ENCODE measurements at regions not wholly inside any gene's neighbourhood (a gene's known extent, or its start where the extent isn't known, plus 50 kb on each side); places are given as distances from the start of the nearest gene placed in this dataset.
"Not testable (repeated sequence)": the region's sequence is repeated elsewhere in the genome, so short reads cannot be mapped to it uniquely, and the experiment has no call there.

- no peaks in the 10 kb centered on the region for H3K36me3 ChIP-seq (ENCODE audit: control insufficient read depth in 1 of 2, insufficient read depth in 2 of 2, low read length in 2 of 2)
- no peak overlapping the region for H3K27ac ChIP-seq (ENCODE audit: low read length)
- peaks cover 0 to 13% of the 10 kb centered on the region in 2 donors for H3K4me1 ChIP-seq (ENCODE audit: control insufficient read depth in 1 of 2, insufficient read depth in 2 of 2, low read length in 2 of 2)
- no peaks in the 10 kb centered on the region for H3K27me3 ChIP-seq (ENCODE audit: low read depth, low read length)
- no peak overlapping the region for H3K4me3 ChIP-seq (ENCODE audit: low read depth in 1 of 2, low read length in 2 of 2)
- no peaks in the 10 kb centered on the region for H3K9me3 ChIP-seq (ENCODE audit: control insufficient read depth in 1 of 2, low read length in 2 of 2)
These were observed 493.8 kb downstream of the TTLL7 start for GRCh38 chr1:83505148-83505547.

DNA sequence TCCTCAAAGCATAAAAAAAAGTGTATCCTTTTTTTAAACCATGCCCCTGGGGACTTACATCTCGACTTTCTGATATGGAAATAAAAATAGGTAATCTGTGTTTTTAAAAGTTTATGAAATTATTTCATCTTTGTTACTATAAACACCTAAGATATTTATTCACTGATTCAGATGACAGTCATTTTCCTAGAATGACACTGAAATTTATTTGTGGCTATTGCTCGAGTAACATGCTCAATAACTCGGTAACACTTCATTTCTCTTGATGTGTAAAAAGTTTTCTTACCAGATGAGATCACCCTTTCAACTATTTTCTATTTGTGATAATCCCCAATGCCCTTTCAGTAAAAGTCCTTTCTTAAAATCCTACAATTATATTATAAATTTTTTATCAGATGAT, 495.8 kb downstream of the TTLL7 start:
- H3K27me3 ChIP-seq (ENCODE audit: low read depth, low read length): no peaks in the 10 kb centered on the region
- no peak overlapping the region for H3K27ac ChIP-seq (ENCODE audit: low read length)
- no peaks in the 10 kb centered on the region for H3K9me3 ChIP-seq (ENCODE audit: control insufficient read depth in 1 of 2, low read length in 2 of 2)
- no peak overlapping the region for H3K4me3 ChIP-seq (ENCODE audit: low read depth in 1 of 2, low read length in 2 of 2)
- no peaks in the 10 kb centered on the region for H3K36me3 ChIP-seq (ENCODE audit: control insufficient read depth in 1 of 2, insufficient read depth in 2 of 2, low read length in 2 of 2)
- no peaks in the 10 kb centered on the region for H3K4me1 ChIP-seq (ENCODE audit: control insufficient read depth in 1 of 2, insufficient read depth in 2 of 2, low read length in 2 of 2)

DNA sequence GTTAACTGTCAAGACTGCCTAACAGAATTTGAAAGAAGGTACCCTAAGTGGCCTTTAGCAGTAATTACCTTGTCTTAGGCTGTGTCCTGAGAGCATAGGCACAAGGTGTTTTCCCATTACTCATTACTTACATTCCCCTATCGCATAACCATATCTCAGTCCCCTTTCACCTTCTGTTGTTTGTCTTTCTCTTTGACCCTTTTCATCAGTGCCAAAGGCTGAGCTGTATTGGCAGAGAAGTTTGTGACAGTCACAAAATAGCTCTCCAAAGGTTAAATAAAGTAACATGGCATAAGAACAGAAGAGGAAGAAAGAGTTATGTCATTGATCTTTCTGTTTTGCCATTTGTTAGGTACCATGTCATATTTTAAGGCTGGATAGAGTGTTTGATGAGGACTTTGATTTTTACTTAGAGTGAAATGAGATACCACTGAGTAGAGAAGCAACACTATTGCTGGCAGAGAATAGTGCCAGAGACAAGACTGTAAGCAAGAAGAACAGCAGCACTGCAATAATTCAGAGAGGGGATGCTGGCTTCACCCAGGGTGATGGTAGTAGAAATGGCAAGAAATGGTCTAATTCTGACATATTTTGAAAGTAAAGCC, 497.8 kb downstream of the TTLL7 start:
- Histone ChIP-seq H3K4me3 (ENCODE audit: low read depth in 1 of 2, low read length in 2 of 2) (no peak overlapping the region), H3K36me3 (ENCODE audit: control insufficient read depth in 1 of 2, insufficient read depth in 2 of 2, low read length in 2 of 2) (no peaks in the 10 kb centered on the region), H3K27me3 (ENCODE audit: low read depth, low read length) (no peaks in the 10 kb centered on the region), H3K4me1 (ENCODE audit: control insufficient read depth in 1 of 2, insufficient read depth in 2 of 2, low read length in 2 of 2) (no peaks in the 10 kb centered on the region), H3K27ac (ENCODE audit: low read length) (no peak overlapping the region), H3K9me3 (ENCODE audit: control insufficient read depth in 1 of 2, low read length in 2 of 2) (no peaks in the 10 kb centered on the region)

GRCh38 chr1:83500531-83500930, 498.4 kb downstream of the TTLL7 start:
- Histone ChIP-seq H3K4me3 (ENCODE audit: low read depth in 1 of 2, low read length in 2 of 2) (no peak overlapping the region), H3K9me3 (ENCODE audit: control insufficient read depth in 1 of 2, low read length in 2 of 2) (no peaks in the 10 kb centered on the region), H3K36me3 (ENCODE audit: control insufficient read depth in 1 of 2, insufficient read depth in 2 of 2, low read length in 2 of 2) (no peaks in the 10 kb centered on the region), H3K27me3 (ENCODE audit: low read depth, low read length) (no peaks in the 10 kb centered on the region), H3K4me1 (ENCODE audit: control insufficient read depth in 1 of 2, insufficient read depth in 2 of 2, low read length in 2 of 2) (no peaks in the 10 kb centered on the region), H3K27ac (ENCODE audit: low read length) (no peak overlapping the region)

DNA sequence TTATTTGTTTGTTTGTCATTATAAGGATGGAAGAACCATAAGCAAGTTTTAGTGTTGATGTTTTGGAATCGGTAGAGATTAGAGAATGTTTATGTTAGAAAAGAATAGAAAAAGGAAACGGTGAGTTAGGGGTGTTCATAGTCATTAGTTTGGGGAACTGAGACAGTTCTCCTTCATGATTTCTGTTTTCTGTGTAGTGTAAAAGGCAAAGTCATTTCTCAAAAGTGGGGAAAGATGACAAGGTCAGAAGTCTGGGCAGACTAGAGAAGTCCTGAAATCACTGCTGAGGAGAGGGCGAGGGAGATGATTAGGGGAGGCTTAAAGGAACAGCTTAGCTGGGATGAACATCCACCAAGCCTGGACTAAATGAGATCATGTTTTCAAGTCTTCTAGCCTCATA, 498.9 kb downstream of the TTLL7 start:
- Histone ChIP-seq H3K4me3 (ENCODE audit: low read depth in 1 of 2, low read length in 2 of 2) (no peak overlapping the region), H3K27me3 (ENCODE audit: low read depth, low read length) (no peaks in the 10 kb centered on the region), H3K36me3 (ENCODE audit: control insufficient read depth in 1 of 2, insufficient read depth in 2 of 2, low read length in 2 of 2) (no peaks in the 10 kb centered on the region), H3K4me1 (ENCODE audit: control insufficient read depth in 1 of 2, insufficient read depth in 2 of 2, low read length in 2 of 2) (no peaks in the 10 kb centered on the region), H3K9me3 (ENCODE audit: control insufficient read depth in 1 of 2, low read length in 2 of 2) (no peaks in the 10 kb centered on the region), H3K27ac (ENCODE audit: low read length) (no peak overlapping the region)

- Histone ChIP-seq H3K4me1 (ENCODE audit: control insufficient read depth in 1 of 2, insufficient read depth in 2 of 2, low read length in 2 of 2) (no peaks in the 10 kb centered on the region), H3K27me3 (ENCODE audit: low read depth, low read length) (no peaks in the 10 kb centered on the region), H3K27ac (ENCODE audit: low read length) (no peak overlapping the region), H3K4me3 (ENCODE audit: low read depth in 1 of 2, low read length in 2 of 2) (no peak overlapping the region), H3K36me3 (ENCODE audit: control insufficient read depth in 1 of 2, insufficient read depth in 2 of 2, low read length in 2 of 2) (no peaks in the 10 kb centered on the region), H3K9me3 (ENCODE audit: control insufficient read depth in 1 of 2, low read length in 2 of 2) (no peaks in the 10 kb centered on the region)
These were observed 501.4 kb downstream of the TTLL7 start for GRCh38 chr1:83497563-83497962.

GRCh38 chr1:83495560-83495959, 503.4 kb downstream of the TTLL7 start:
- no peaks in the 10 kb centered on the region for H3K36me3 ChIP-seq (ENCODE audit: control insufficient read depth in 1 of 2, insufficient read depth in 2 of 2, low read length in 2 of 2)
- no peak overlapping the region for H3K27ac ChIP-seq (ENCODE audit: low read length)
- H3K9me3 ChIP-seq (ENCODE audit: control insufficient read depth in 1 of 2, low read length in 2 of 2): no peaks in the 10 kb centered on the region
- H3K4me1 ChIP-seq (ENCODE audit: control insufficient read depth in 1 of 2, insufficient read depth in 2 of 2, low read length in 2 of 2): no peaks in the 10 kb centered on the region
- H3K27me3 ChIP-seq (ENCODE audit: low read depth, low read length): no peaks in the 10 kb centered on the region
- no peak overlapping the region for H3K4me3 ChIP-seq (ENCODE audit: low read depth in 1 of 2, low read length in 2 of 2)

GRCh38 chr1:83493633-83494032, 505.3 kb downstream of the TTLL7 start:
- Histone ChIP-seq H3K4me1 (ENCODE audit: control insufficient read depth in 1 of 2, insufficient read depth in 2 of 2, low read length in 2 of 2) (no peaks in the 10 kb centered on the region), H3K27ac (ENCODE audit: low read length) (no peak overlapping the region), H3K9me3 (ENCODE audit: control insufficient read depth in 1 of 2, low read length in 2 of 2) (no peaks in the 10 kb centered on the region), H3K27me3 (ENCODE audit: low read depth, low read length) (no peaks in the 10 kb centered on the region), H3K4me3 (ENCODE audit: low read depth in 1 of 2, low read length in 2 of 2) (no peak overlapping the region), H3K36me3 (ENCODE audit: control insufficient read depth in 1 of 2, insufficient read depth in 2 of 2, low read length in 2 of 2) (no peaks in the 10 kb centered on the region)

- no peaks in the 10 kb centered on the region for H3K36me3 ChIP-seq (ENCODE audit: control insufficient read depth in 1 of 2, insufficient read depth in 2 of 2, low read length in 2 of 2)
- H3K4me1 ChIP-seq (ENCODE audit: control insufficient read depth in 1 of 2, insufficient read depth in 2 of 2, low read length in 2 of 2): no peaks in the 10 kb centered on the region
- no peaks in the 10 kb centered on the region for H3K9me3 ChIP-seq (ENCODE audit: control insufficient read depth in 1 of 2, low read length in 2 of 2)
These were observed 507.0 kb downstream of the TTLL7 start for GRCh38 chr1:83491930-83492329.

DNA sequence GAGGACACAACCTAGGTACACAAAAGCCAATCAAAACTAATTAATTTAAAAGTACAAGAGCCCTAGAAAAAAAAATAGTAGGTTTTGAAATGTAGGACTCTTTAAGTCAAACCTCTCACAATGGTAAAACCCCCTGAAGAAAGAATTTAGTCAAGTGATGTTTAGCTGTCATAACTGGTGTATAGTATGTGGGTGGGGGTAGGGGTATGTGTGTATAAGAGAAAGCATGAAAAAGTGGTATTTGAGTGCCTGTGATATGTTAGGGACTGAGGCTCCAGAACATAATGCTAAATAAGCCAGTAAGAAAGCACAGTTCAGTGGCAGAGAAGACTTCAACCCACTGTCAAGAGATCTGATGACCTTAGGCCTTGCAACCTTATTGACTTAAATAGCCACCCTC, 507.9 kb downstream of the TTLL7 start:
- Histone ChIP-seq H3K27ac (ENCODE audit: low read length) (no peak overlapping the region), H3K36me3 (ENCODE audit: control insufficient read depth in 1 of 2, insufficient read depth in 2 of 2, low read length in 2 of 2) (no peaks in the 10 kb centered on the region), H3K27me3 (ENCODE audit: low read depth, low read length) (no peaks in the 10 kb centered on the region), H3K4me1 (ENCODE audit: control insufficient read depth in 1 of 2, insufficient read depth in 2 of 2, low read length in 2 of 2) (no peaks in the 10 kb centered on the region), H3K4me3 (ENCODE audit: low read depth in 1 of 2, low read length in 2 of 2) (no peak overlapping the region), H3K9me3 (ENCODE audit: control insufficient read depth in 1 of 2, low read length in 2 of 2) (no peaks in the 10 kb centered on the region)

More at GRCh38 chr1:83491930-83492329, 507.0 kb downstream of the TTLL7 start:
- Histone ChIP-seq H3K27ac (ENCODE audit: low read length) (no peak overlapping the region), H3K27me3 (ENCODE audit: low read depth, low read length) (no peaks in the 10 kb centered on the region), H3K4me3 (ENCODE audit: low read depth in 1 of 2, low read length in 2 of 2) (no peak overlapping the region)

DNA sequence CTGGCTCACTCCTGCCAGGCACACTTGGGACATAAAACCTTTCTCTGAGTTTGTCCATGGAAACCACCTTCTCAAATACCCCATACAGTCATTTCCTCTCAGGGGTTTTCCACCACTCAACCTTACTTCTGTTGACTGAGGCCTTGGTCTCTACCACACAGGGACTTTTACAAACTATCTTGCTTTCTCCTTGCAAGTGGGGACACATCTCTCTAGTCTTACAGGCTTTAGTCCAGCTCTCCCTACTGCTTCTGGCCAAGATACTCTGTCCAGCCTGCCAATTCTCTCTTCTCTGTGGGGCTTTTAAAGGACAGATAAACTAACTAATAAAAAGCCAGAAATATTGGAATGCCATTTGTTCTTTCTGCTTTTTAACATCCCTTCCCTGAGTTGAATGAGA, 510.8 kb downstream of the TTLL7 start:
- not testable (repeated sequence) for H3K9me3 ChIP-seq (ENCODE audit: control insufficient read depth in 1 of 2, low read length in 2 of 2); H3K36me3 ChIP-seq (ENCODE audit: control insufficient read depth in 1 of 2, insufficient read depth in 2 of 2, low read length in 2 of 2); H3K4me1 ChIP-seq (ENCODE audit: control insufficient read depth in 1 of 2, insufficient read depth in 2 of 2, low read length in 2 of 2); H3K27ac ChIP-seq (ENCODE audit: low read length); H3K27me3 ChIP-seq (ENCODE audit: low read depth, low read length); H3K4me3 ChIP-seq (ENCODE audit: low read depth in 1 of 2, low read length in 2 of 2)

- not testable (repeated sequence) for H3K27ac ChIP-seq (ENCODE audit: low read length); H3K4me1 ChIP-seq (ENCODE audit: control insufficient read depth in 1 of 2, insufficient read depth in 2 of 2, low read length in 2 of 2); H3K9me3 ChIP-seq (ENCODE audit: control insufficient read depth in 1 of 2, low read length in 2 of 2); H3K4me3 ChIP-seq (ENCODE audit: low read depth in 1 of 2, low read length in 2 of 2); H3K27me3 ChIP-seq (ENCODE audit: low read depth, low read length); H3K36me3 ChIP-seq (ENCODE audit: control insufficient read depth in 1 of 2, insufficient read depth in 2 of 2, low read length in 2 of 2)
These were observed 511.5 kb downstream of the TTLL7 start for GRCh38 chr1:83487460-83487859.
